Dedifferentiated amniotic fluid mesenchymal stem cell (primary cell): ENCODE measurements at regions not wholly inside any gene's neighbourhood (a gene's known extent, or its start where the extent isn't known, plus 50 kb on each side); places are given as distances from the start of the nearest gene placed in this dataset.
"Not testable (repeated sequence)": the region's sequence is repeated elsewhere in the genome, so short reads cannot be mapped to it uniquely, and the experiment has no call there.

Experiments used
- DNase-seq: peaks from one replicate; pipeline ENCODE4 v3.0.0-alpha.2; 2016; ENCODE audit errors: extremely low spot score

- DNase-seq, result no peak
Measured at GRCh38 chr17:53058031-53058430, 764.7 kb upstream of the KIF2B start.

GRCh38 chr17:53046781-53047180 is 775.9 kb upstream of the KIF2B start:
- no peak for DNase-seq

- no peak for DNase-seq
Measured at GRCh38 chr17:53039981-53040380, 782.7 kb upstream of the KIF2B start.

GRCh38 chr17:53033297-53033696 is 789.4 kb upstream of the KIF2B start:
- DNase-seq, result no peak

- DNase-seq, result no peak
Measured at GRCh38 chr17:53032861-53033271, 789.9 kb upstream of the KIF2B start.

- no peak for DNase-seq
Measured at GRCh38 chr17:53017227-53017626, 805.5 kb upstream of the KIF2B start.

GRCh38 chr17:53016085-53016484 is 806.6 kb upstream of the KIF2B start:
- no peak for DNase-seq

GRCh38 chr17:53012364-53012763 is 810.4 kb upstream of the KIF2B start:
- DNase-seq, result no peak

GRCh38 chr17:53006006-53006405 is 816.7 kb upstream of the KIF2B start:
- DNase-seq, result no peak

- no peak for DNase-seq
Measured at GRCh38 chr17:53004902-53005301, 817.8 kb upstream of the KIF2B start.

- no peak for DNase-seq
Measured at GRCh38 chr17:52995881-52996280, 826.8 kb upstream of the KIF2B start.

- no peak for DNase-seq
Measured at GRCh38 chr17:52995147-52995546, 827.6 kb upstream of the KIF2B start.

GRCh38 chr17:52986056-52986662 is 827.6 kb upstream of the CA10 start:
- DNase-seq, result no peak

- no peak for DNase-seq
Measured at GRCh38 chr17:52982331-52982730, 823.8 kb upstream of the CA10 start.

- no peak for DNase-seq
Measured at GRCh38 chr17:52979921-52980320, 821.4 kb upstream of the CA10 start.

GRCh38 chr17:52965856-52966255 is 807.3 kb upstream of the CA10 start:
- no peak for DNase-seq

GRCh38 chr17:52961751-52962150 is 803.2 kb upstream of the CA10 start:
- not testable (repeated sequence) for DNase-seq

- DNase-seq, result no peak
Measured at GRCh38 chr17:52957411-52957810, 798.9 kb upstream of the CA10 start.

GRCh38 chr17:52947418-52947817 is 788.9 kb upstream of the CA10 start:
- DNase-seq, result no peak

- DNase-seq, result no peak
Measured at GRCh38 chr17:52938623-52939230, 780.2 kb upstream of the CA10 start.

- DNase-seq, result no peak
Measured at GRCh38 chr17:52930581-52930980, 772.1 kb upstream of the CA10 start.

GRCh38 chr17:52930145-52930544 is 771.6 kb upstream of the CA10 start:
- no peak for DNase-seq

- DNase-seq, result no peak
Measured at GRCh38 chr17:52923658-52924057, 765.1 kb upstream of the CA10 start.

GRCh38 chr17:52899235-52899634 is 740.7 kb upstream of the CA10 start:
- no peak for DNase-seq
